Epithelial cell of proximal tubule (primary cell): ENCODE measurements at regions not wholly inside any gene's neighbourhood (a gene's known extent, or its start where the extent isn't known, plus 50 kb on each side); places are given as distances from the start of the nearest gene placed in this dataset.
A peak's percentile ranks its signal among the peaks of the same experiment; 100 is the strongest.

ENCODE experiments used
- DNase-seq: peaks from one replicate; pipeline ENCODE4 v3.0.0-alpha.2; 2011; ENCODE audit warnings: low read depth
- H3K4me3 ChIP-seq: 2 replicates; pipeline ENCODE4 v1.5.1; 2011; ENCODE audit warnings: low read depth, mild to moderate bottlenecking, low read length
- CTCF ChIP-seq: conservative IDR thresholded peaks from 2 replicates; pipeline ENCODE4 v1.5.1; 2012; ENCODE audit warnings: low read depth, mild to moderate bottlenecking, low read length

DNA sequence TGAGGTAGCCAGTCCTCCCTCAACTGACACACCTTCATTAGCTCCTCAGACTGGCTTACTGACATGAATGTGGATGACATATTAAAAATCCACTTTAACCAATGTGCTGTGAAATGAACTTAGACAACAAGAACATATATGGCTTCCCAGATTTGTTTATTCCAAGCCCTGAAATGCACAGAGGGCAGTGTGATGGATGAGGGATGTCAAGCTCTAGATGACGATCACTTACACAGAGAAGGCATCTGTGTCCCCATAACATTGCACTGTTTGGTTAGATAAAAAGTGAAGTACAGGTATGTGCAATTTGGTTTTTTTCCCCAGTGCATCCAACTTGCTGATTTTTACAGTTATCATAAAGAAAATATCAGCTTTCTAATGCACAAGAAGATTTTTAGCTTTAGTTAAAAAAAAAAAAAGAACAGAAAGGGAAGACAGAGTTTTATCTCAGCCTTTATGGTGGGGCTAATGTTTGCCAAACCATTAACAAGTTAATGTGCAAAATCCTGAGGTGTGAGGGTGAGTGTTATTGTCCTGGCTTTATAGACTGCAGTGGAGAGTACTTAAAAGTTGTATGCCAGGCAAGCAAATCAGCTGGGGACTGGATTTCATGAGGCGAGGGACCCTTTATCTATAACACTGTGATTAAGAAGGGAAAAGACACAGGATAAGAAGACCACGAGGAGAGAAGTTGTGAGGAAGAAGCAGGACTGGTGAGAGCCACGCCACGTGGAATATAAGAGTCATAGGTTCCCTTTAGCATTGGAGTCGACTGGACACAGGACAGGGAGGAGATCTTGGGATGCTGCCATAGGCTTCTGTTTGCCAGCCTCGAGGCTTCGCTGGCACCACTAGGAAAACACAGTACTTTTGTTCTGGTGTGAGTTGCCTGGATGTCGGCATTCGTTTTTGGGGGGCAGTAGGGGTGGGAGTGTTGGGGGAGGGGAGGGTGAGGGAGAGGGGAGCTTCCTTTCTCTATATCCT is 90.0 kb upstream of the BACH2 start:
- TF ChIP-seq CTCF = no peak
- no peak for DNase-seq
- H3K4me3 ChIP-seq = no peak overlapping the region

DNA sequence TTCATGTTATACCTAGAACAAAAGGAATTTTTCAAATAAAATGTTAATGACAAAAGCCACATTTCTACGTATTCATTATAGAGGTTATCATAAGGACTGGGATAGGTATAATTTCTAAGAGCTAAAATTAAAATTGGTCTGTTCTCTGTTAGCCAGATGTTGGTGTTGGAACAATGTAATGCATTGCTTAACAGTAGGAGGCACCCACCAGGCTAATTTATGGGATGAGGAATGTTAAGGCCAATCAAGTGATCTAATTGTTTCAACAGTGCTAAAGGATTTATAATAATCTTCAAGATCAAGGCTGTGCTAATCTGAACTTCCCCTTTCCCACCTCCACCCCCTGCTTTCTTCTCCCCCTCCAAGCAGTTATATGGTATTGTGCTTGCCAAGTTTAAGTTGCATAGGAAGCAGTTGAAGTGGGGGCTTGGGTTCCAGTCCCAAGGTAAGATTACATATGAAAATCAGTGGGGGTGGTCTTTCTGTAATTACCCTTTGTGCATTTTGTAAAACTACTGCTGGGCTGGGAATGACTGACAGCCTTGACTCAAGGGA is 89.2 kb upstream of the BACH2 start:
- no peak for TF ChIP-seq CTCF
- H3K4me3 ChIP-seq = no peak overlapping the region
- DNase-seq = no peak

DNA sequence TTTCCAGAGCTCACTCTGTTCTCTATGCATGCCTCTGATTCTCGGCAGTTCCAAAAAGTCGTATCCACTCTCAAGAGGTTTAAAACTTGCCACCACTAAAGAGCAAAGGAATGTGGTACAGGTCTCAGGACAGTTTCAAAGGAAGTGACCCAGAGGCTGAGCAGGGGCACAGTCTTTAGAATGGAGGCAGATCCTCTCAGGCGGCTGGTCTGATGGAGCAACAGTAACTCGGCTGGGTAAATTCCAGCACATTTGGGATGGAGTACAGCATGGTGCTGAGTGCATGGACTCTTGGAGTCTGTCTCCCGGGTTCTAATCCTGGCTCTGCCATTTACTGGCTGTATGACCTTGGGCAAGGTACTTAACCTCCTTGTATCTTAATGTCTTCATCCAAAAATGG is 88.1 kb upstream of the BACH2 start:
- DNase-seq = no peak

GRCh38 chr6:90383196-90383822 is 86.7 kb upstream of the BACH2 start:
- TF ChIP-seq CTCF = no peak
- no peak for DNase-seq
- no peak overlapping the region for H3K4me3 ChIP-seq

More for the DNA sequence above, 88.1 kb upstream of the BACH2 start:
- no peak for TF ChIP-seq CTCF
- no peak overlapping the region for H3K4me3 ChIP-seq

DNA sequence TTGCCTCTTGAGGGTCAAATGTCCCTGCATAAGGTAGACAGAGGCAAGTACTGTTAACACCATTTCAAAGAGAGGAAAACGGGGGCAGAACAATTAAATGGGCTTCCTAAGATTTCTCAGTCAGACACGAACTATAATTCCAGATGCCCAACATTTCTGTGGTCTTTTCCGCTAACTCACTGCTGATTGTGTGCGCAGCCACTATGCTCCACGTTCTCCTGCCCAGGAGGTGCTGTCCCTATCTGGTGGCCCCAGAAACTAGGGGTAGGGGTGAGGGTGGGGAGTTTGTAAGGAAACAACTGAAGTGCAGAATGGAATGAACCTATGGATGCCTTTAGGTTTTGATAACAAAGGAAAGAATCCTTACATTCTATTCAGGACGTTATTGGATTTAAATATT is 86.1 kb upstream of the BACH2 start:
- H3K4me3 ChIP-seq = no peak overlapping the region
- no peak for TF ChIP-seq CTCF
- no peak for DNase-seq

GRCh38 chr6:90375681-90376439 is 79.2 kb upstream of the BACH2 start:
- no peak overlapping the region for H3K4me3 ChIP-seq
- no peak for TF ChIP-seq CTCF
- DNase-seq = peak; percentile 78
